PFSK-1 (cell line): ENCODE measurements at regions not wholly inside any gene's neighbourhood (a gene's known extent, or its start where the extent isn't known, plus 50 kb on each side); places are given as distances from the start of the nearest gene placed in this dataset.

Experiments used
- FOXP2 ChIP-seq: optimal IDR thresholded peaks from 2 replicates; pipeline ENCODE3; 2011; ENCODE audit warnings: borderline replicate concordance, control low read depth, inconsistent platforms; ENCODE audit not compliant: insufficient read depth; ENCODE audit errors: extremely low read length, extremely low read depth
- POLR2AphosphoS5 ChIP-seq: IDR thresholded peaks from 2 replicates; pipeline ENCODE4 v1.6.1; 2012; ENCODE audit warnings: low read depth, mild to moderate bottlenecking, control low read depth, low read length, moderate library complexity
- REST ChIP-seq, 2 experiments: IDR thresholded peaks; 2 replicates each; pipeline versions ENCODE4 v1.6.1 to v1.8.0; 2011 to 2012; ENCODE audit warnings: low read depth in 2 of 2, low read length in 2 of 2, control low read depth in 1 of 2, inconsistent platforms in 1 of 2, mild to moderate bottlenecking in 1 of 2, moderate library complexity in 1 of 2; ENCODE audit not compliant: insufficient read depth in 1 of 2
- SIN3A ChIP-seq: IDR thresholded peaks from 2 replicates; pipeline ENCODE4 v1.6.1; 2012; ENCODE audit warnings: mild to moderate bottlenecking, low read length, moderate library complexity, borderline replicate concordance; ENCODE audit not compliant: insufficient read depth
- TAF1 ChIP-seq: IDR thresholded peaks from 2 replicates; pipeline ENCODE4 v1.6.1; 2012; ENCODE audit warnings: low read length, control low read depth, borderline replicate concordance; ENCODE audit not compliant: insufficient read depth

GRCh38 chr12:28807535-28807934 is 341.5 kb upstream of the FAR2 start:
- TF ChIP-seq SIN3A (no peak), REST (IDR thresholded peaks at IDR 0.05; ENCODE audit: insufficient read depth in 1 of 2, low read depth in 2 of 2, low read length in 2 of 2) (no peak), TAF1 (no peak), POLR2AphosphoS5 (no peak), FOXP2 (no peak)

- no peak for TF ChIP-seq SIN3A
These were observed 337.6 kb upstream of the FAR2 start for GRCh38 chr12:28811457-28811856.

- TF ChIP-seq POLR2AphosphoS5 = no peak
- no peak for TF ChIP-seq SIN3A
- TF ChIP-seq TAF1 = no peak
These were observed 334.8 kb upstream of the FAR2 start for GRCh38 chr12:28814246-28814645.

GRCh38 chr12:28817524-28817923 is 331.6 kb upstream of the FAR2 start:
- TF ChIP-seq REST (IDR thresholded peaks at IDR 0.05; ENCODE audit: insufficient read depth in 1 of 2, low read depth in 2 of 2, low read length in 2 of 2) = no peak
- TF ChIP-seq TAF1 = no peak
- TF ChIP-seq SIN3A = no peak
- no peak for TF ChIP-seq POLR2AphosphoS5
- TF ChIP-seq FOXP2 = no peak

- TF ChIP-seq SIN3A (no peak), FOXP2 (no peak), POLR2AphosphoS5 (no peak), REST (IDR thresholded peaks at IDR 0.05; ENCODE audit: insufficient read depth in 1 of 2, low read depth in 2 of 2, low read length in 2 of 2) (no peak), TAF1 (no peak)
These were observed 324.8 kb upstream of the FAR2 start for GRCh38 chr12:28824193-28824846.

GRCh38 chr12:28824849-28825248 is 324.2 kb upstream of the FAR2 start:
- TF ChIP-seq FOXP2 = no peak
- TF ChIP-seq SIN3A = no peak
- no peak for TF ChIP-seq REST (IDR thresholded peaks at IDR 0.05; ENCODE audit: insufficient read depth in 1 of 2, low read depth in 2 of 2, low read length in 2 of 2)
- no peak for TF ChIP-seq POLR2AphosphoS5
- no peak for TF ChIP-seq TAF1
